Upper lobe of left lung (tissue), 6 donors: ENCODE measurements at regions not wholly inside any gene's neighbourhood (a gene's known extent, or its start where the extent isn't known, plus 50 kb on each side); places are given as distances from the start of the nearest gene placed in this dataset.

Source experiments
- ATAC-seq, 2 donors: fragments of 200-7000 bp; cut with Tn5 transposase; one replicate each; pipeline ENCODE4 v1.9.1; 2022; ENCODE audit warnings: mild to moderate bottlenecking in 2 of 2, moderate library complexity in 2 of 2; ENCODE audit not compliant: low FRiP score in 2 of 2
- DNase-seq, 2 donors: peaks; one replicate each; pipeline ENCODE4 v3.0.0-alpha.2; 2019 to 2020
- H3K27ac ChIP-seq, 4 donors: fragments of 200-600 bp; sonication (generic); one replicate each; pipeline ENCODE4 v1.5.1; 2016 to 2019
- H3K27me3 ChIP-seq, 4 donors: fragments of 200-600 bp; sonication (generic); one replicate each; pipeline ENCODE4 v1.5.1; 2017 to 2019
- H3K36me3 ChIP-seq, 4 donors: fragments of 200-600 bp; sonication (generic); one replicate each; pipeline ENCODE4 v1.5.1; 2016 to 2019
- H3K4me1 ChIP-seq, 4 donors: fragments of 200-600 bp; sonication (generic); one replicate each; pipeline ENCODE4 v1.5.1; 2018 to 2019
- H3K4me3 ChIP-seq, 4 donors: fragments of 200-600 bp; sonication (generic); one replicate each; pipeline ENCODE4 v1.5.1; 2017 to 2019; ENCODE audit warnings: mild to moderate bottlenecking in 2 of 4, moderate library complexity in 1 of 4
- H3K9me3 ChIP-seq, 4 donors: fragments of 200-600 bp; sonication (generic); one replicate each; pipeline ENCODE4 v1.5.1; 2018 to 2019
- EP300 ChIP-seq, 4 donors: sonication (generic); formaldehyde crosslinking; IDR thresholded peaks; one replicate each; pipeline ENCODE4 v1.5.1; 2017; ENCODE audit warnings: antibody characterized with exemption in 4 of 4, control low read depth in 2 of 4
- POLR2A ChIP-seq, 4 donors: fragments of 450-650 bp; IDR thresholded peaks; one replicate each; pipeline ENCODE4 v1.5.1; 2016 to 2017; ENCODE audit warnings: antibody characterized with exemption in 4 of 4, mild to moderate bottlenecking in 2 of 4
- POLR2AphosphoS5 ChIP-seq, 2 donors: sonication (generic); formaldehyde crosslinking; IDR thresholded peaks; one replicate each; pipeline ENCODE4 v1.5.1; 2017; ENCODE audit warnings: antibody characterized with exemption in 2 of 2
- WGBS, 2 donors: methylation state at CpG; one replicate each; pipeline ENCODE4 v1.1.5; 2017 to 2018; 5-methylcytosine and 5-hydroxymethylcytosine counted together
- TF ChIP-seq, protein P1 (sequence below), 6 experiments: fragments of 450-650 bp in 4 of 6; fragments of 200-600 bp in 2 of 6; sonication (generic) in 2 of 6; IDR thresholded peaks; one replicate each; pipeline ENCODE4 v1.5.1; 2016 to 2019; ENCODE audit warnings: antibody characterized with exemption in 6 of 6
- donor health status: DM: no; HTN: no; CAD: no; lungs with moderate emphysema.
- donor health status: DM: no; HTN: yes; CAD: no; lungs with severe emphysema.

DNA sequence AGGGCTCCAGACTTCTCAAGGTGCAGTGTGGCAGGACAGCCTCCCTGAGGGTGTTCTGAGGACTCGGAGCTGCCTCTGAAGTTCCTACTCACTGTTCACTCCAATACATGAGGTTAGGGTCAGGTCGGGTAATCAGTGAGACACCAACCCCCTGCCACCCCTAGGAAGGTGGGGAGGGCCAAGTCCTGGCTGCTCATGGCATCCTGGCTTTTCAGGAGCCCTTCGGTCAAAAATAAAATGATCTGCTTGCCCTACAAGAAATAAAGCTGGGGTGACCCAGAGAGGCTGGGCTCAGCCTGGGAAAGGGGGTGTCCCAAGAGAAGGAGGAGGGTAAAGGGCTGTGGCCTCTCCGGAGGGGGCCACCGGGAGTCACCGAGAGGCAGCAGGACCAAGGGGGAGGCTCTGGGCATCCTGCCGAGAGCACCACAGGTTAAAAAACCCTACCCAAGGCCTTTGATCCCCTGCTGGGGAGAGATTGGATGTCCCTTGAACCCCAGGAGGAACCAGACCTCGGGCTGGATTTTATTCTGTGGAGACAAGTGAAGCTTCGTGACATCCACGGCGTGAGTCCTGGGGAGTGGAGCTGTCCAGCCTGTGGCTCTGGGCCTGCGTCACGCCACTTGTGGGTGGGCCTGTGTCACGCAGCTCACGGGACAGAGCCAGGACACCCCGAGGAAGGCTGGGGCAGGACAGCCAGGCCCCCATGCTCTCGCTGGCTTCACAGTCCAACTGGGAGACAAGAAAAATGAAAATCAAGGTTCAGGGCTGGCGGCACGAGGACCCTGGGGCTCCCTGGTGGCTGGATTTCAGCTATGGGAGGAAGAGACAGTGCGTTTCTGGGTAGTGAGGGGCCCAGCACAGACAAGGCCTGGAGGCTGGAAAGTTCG is 102.2 kb upstream of the FGF3 start:
- WGBS, 2 donors: 77 to 94% methylated on average over 16 to 17 of the region's 21 CpGs
- Histone ChIP-seq H3K4me3 (no peak overlapping the region), H3K4me1 (peaks cover 0 to 23% (median 7%) of the 10 kb centered on the region in 4 donors), H3K9me3 (no peaks in the 10 kb centered on the region), H3K36me3 (no peaks in the 10 kb centered on the region), H3K27ac (no peak overlapping the region), H3K27me3 (no peaks in the 10 kb centered on the region)
- TF ChIP-seq POLR2AphosphoS5 (IDR thresholded peaks at IDR 0.05): no peak
- TF ChIP-seq, protein P1, sequence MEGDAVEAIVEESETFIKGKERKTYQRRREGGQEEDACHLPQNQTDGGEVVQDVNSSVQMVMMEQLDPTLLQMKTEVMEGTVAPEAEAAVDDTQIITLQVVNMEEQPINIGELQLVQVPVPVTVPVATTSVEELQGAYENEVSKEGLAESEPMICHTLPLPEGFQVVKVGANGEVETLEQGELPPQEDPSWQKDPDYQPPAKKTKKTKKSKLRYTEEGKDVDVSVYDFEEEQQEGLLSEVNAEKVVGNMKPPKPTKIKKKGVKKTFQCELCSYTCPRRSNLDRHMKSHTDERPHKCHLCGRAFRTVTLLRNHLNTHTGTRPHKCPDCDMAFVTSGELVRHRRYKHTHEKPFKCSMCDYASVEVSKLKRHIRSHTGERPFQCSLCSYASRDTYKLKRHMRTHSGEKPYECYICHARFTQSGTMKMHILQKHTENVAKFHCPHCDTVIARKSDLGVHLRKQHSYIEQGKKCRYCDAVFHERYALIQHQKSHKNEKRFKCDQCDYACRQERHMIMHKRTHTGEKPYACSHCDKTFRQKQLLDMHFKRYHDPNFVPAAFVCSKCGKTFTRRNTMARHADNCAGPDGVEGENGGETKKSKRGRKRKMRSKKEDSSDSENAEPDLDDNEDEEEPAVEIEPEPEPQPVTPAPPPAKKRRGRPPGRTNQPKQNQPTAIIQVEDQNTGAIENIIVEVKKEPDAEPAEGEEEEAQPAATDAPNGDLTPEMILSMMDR (IDR thresholded peaks at IDR 0.05): no peak
- no peak for TF ChIP-seq POLR2A (IDR thresholded peaks at IDR 0.05)
- no peak for TF ChIP-seq EP300 (IDR thresholded peaks at IDR 0.05)
- DNase-seq (peak in 1 of 2 donors; percentile 56), ATAC-seq (no peak)

DNA sequence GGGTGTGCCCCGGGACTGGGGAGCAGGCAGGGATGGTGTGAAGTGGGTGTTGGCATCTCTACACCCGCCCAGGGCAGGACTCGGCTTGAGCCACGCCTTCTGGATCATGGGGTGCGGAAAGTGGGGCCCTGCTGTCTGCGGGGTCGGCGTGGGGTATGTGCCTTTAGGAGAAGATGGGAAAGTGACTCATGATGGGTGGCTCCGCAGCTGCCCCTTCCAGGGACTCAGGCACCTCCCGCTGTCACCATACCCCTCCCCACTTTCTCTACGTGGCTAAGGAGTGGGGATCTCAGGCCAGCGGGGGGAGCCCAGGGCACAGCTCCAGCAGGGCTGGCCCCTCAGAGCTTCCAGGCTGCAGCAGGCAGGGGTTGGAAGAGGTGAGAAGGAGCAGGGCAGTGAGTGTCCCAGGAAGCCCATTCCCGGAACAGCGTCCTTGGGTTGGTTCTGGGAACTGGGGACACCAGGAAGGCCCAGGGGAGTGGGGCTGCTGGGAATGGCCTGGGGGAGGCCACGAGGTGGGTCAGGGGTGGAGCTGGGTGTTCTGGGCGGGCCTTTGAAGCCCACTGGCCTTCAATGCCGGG is 102.9 kb upstream of the FGF3 start:
- H3K4me3 ChIP-seq: no peak overlapping the region
- no peak overlapping the region for H3K27ac ChIP-seq
- H3K27me3 ChIP-seq: no peaks in the 10 kb centered on the region
- H3K9me3 ChIP-seq: no peaks in the 10 kb centered on the region
- no peak for ATAC-seq
- H3K4me1 ChIP-seq: peaks cover 0 to 24% (median 7%) of the 10 kb centered on the region in 4 donors
- no peaks in the 10 kb centered on the region for H3K36me3 ChIP-seq
- WGBS, 2 donors: 81 to 83% methylated on average over 9 to 17 of the region's 17 CpGs
- no peak for TF ChIP-seq POLR2A (IDR thresholded peaks at IDR 0.05)
- no peak for TF ChIP-seq EP300 (IDR thresholded peaks at IDR 0.05)
- DNase-seq: peak in 1 of 2 donors; percentile 63

DNA sequence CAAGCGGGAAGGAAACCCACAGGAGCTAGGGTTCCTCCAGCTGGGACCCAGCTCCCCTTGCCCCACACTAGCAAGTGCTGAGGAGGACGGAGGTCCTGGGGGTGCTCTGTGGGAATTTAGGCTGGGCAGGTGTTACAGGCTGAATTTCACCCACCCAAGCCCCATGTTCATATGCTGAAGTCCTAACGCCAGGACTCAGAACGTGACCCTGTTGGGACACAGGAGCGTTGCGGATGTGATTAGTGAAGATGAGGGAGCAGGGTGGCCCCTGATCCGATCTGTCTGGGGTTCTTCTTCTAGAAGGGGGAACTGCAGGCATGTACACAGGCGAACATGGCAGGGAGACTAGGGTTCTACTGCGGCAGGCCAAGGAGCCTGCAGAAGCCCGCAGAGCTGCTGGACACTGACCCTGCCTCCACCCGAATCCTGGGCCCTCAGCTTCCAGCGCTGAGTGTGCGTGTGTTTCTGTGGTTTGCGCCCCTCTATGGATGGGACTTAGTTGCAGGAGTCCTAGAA is 103.4 kb upstream of the FGF3 start:
- peaks cover 0 to 24% (median 7%) of the 10 kb centered on the region in 4 donors for H3K4me1 ChIP-seq

DNA sequence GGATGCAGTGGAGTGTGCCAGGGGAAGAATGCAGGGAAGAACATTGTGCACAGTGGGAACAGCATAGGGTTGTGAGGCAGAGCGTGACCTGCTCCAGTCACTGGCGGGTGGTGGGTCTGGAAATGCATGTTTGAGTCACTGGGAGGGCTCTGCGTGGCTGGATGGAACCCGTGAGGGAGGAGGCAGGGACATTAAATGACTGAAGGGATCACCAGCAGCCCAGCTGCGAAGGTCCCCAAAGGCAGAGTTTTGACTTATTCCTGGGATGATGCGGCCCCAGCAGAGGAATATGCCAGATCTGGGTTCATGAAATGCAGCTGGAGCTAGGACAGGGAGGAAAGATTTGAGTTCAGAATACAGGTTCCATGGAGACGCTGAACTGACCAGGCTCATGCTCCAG is 104.0 kb upstream of the FGF3 start:
- Histone ChIP-seq H3K27ac (no peak overlapping the region), H3K36me3 (no peaks in the 10 kb centered on the region), H3K27me3 (no peaks in the 10 kb centered on the region), H3K9me3 (no peaks in the 10 kb centered on the region), H3K4me3 (no peak overlapping the region), H3K4me1 (peaks cover 0 to 24% (median 7%) of the 10 kb centered on the region in 4 donors)
- 80 to 94% methylated on average over 7 of the region's 7 CpGs for WGBS, 2 donors
- no peak for TF ChIP-seq POLR2AphosphoS5 (IDR thresholded peaks at IDR 0.05)
- TF ChIP-seq EP300 (IDR thresholded peaks at IDR 0.05): no peak
- TF ChIP-seq, protein P1 (IDR thresholded peaks at IDR 0.05): no peak
- TF ChIP-seq POLR2A (IDR thresholded peaks at IDR 0.05): no peak
- no peak for ATAC-seq
- DNase-seq: no peak

More for the DNA sequence above, 103.4 kb upstream of the FGF3 start:
- Histone ChIP-seq H3K27ac (no peak overlapping the region), H3K4me3 (no peak overlapping the region), H3K27me3 (no peaks in the 10 kb centered on the region), H3K9me3 (no peaks in the 10 kb centered on the region), H3K36me3 (no peaks in the 10 kb centered on the region)
- 86 to 95% methylated on average over 12 to 14 of the region's 14 CpGs for WGBS, 2 donors
- no peak for TF ChIP-seq POLR2A (IDR thresholded peaks at IDR 0.05)
- no peak for TF ChIP-seq EP300 (IDR thresholded peaks at IDR 0.05)
- TF ChIP-seq, protein P1 (IDR thresholded peaks at IDR 0.05): no peak
- TF ChIP-seq POLR2AphosphoS5 (IDR thresholded peaks at IDR 0.05): no peak
- DNase-seq (peak in 1 of 2 donors; percentile 12), ATAC-seq (no peak)

DNA sequence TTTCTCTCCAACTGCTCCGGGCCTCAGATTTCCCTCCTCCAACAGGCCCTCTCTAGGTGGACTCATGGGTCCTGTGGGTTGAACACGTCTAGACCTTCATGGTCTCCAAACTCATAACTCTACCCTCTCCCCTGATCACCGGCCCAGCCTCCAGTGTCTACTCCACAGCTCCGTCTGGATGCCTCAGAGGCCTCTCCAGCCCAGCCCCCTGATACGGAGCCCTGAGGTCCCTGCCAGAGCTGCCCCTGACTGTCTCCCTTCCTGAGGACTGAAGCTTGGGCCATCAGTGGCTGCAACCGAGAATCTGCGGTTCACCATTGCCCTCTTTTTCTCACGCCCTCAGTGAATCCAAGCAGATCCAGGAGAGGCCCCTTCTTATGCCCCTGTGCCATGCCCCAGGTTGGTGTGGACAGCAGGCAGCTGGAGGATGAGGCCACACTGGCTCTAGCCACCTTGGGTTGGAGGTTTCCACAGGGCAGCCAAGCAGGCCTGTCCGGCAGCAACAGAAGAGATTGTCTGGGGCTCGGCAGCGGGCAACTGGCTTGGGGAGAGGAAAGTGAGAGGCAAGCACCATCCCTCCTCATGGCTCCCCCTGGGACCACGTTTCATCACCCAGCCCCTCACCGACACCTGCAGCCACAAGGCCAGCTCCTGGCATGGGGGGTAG is 104.6 kb upstream of the FGF3 start:
- Histone ChIP-seq H3K4me3 (no peak overlapping the region), H3K9me3 (no peaks in the 10 kb centered on the region), H3K27ac (no peak overlapping the region), H3K4me1 (peaks cover 0 to 18% (median 7%) of the 10 kb centered on the region in 4 donors), H3K36me3 (no peaks in the 10 kb centered on the region), H3K27me3 (no peaks in the 10 kb centered on the region)
- 84 to 91% methylated on average over 9 to 12 of the region's 13 CpGs for WGBS, 2 donors
- TF ChIP-seq, protein P1 (IDR thresholded peaks at IDR 0.05): no peak
- no peak for TF ChIP-seq POLR2A (IDR thresholded peaks at IDR 0.05)
- TF ChIP-seq EP300 (IDR thresholded peaks at IDR 0.05): no peak
- TF ChIP-seq POLR2AphosphoS5 (IDR thresholded peaks at IDR 0.05): no peak
- no peak for ATAC-seq
- DNase-seq: peak in 1 of 2 donors; percentile 43
